Urinary bladder (tissue), 3 donors: ENCODE measurements at regions not wholly inside any gene's neighbourhood (a gene's known extent, or its start where the extent isn't known, plus 50 kb on each side); places are given as distances from the start of the nearest gene placed in this dataset.
"Not testable (repeated sequence)": the region's sequence is repeated elsewhere in the genome, so short reads cannot be mapped to it uniquely, and the experiment has no call there.

ENCODE experiments used
- DNase-seq: peaks from one replicate; pipeline ENCODE4 v3.0.0-alpha.2; 2015; ENCODE audit errors: extremely low spot score
- H3K27ac ChIP-seq: one replicate; pipeline ENCODE4 v1.5.1; 2013; ENCODE audit warnings: low read depth, mild to moderate bottlenecking, moderate library complexity
- H3K36me3 ChIP-seq: one replicate; pipeline ENCODE4 v1.6.1; 2013; ENCODE audit warnings: mild to moderate bottlenecking, moderate library complexity; ENCODE audit not compliant: insufficient read depth
- H3K4me1 ChIP-seq: one replicate; pipeline ENCODE4 v1.6.1; 2013; ENCODE audit warnings: mild to moderate bottlenecking, moderate library complexity; ENCODE audit not compliant: insufficient read depth
- H3K4me3 ChIP-seq: one replicate; pipeline ENCODE4 v1.5.1; 2013; ENCODE audit warnings: low read depth, low read length
- WGBS: extraction: QIAGEN DNeasy Blood & Tissue Kit; methylation state at CpG from one replicate; pipeline ENCODE4 v1.1.7; 2013; 5-methylcytosine and 5-hydroxymethylcytosine counted together
- donor health status: healthy with polysubstance abuse.
- donor health status: healthy.

GRCh38 chr2:216942465-216942864, 82.6 kb upstream of the TNP1 start:
- no peak overlapping the region for H3K4me3 ChIP-seq
- no peaks in the 10 kb centered on the region for H3K4me1 ChIP-seq
- no peaks in the 10 kb centered on the region for H3K36me3 ChIP-seq
- DNase-seq = no peak
- no peak overlapping the region for H3K27ac ChIP-seq
- 94% methylated on average over 3 of the region's 3 CpGs for WGBS

GRCh38 chr2:216942016-216942415, 82.2 kb upstream of the TNP1 start:
- H3K36me3 ChIP-seq = no peaks in the 10 kb centered on the region
- no peaks in the 10 kb centered on the region for H3K4me1 ChIP-seq
- no peak overlapping the region for H3K4me3 ChIP-seq
- no peak for DNase-seq
- 95% methylated on average over 5 of the region's 5 CpGs for WGBS
- H3K27ac ChIP-seq = no peak overlapping the region

- DNase-seq = no peak
- Histone ChIP-seq H3K4me3 (no peak overlapping the region), H3K36me3 (no peaks in the 10 kb centered on the region), H3K4me1 (no peaks in the 10 kb centered on the region), H3K27ac (no peak overlapping the region)
- WGBS = 44% methylated on average over 5 of the region's 5 CpGs
These were observed 77.1 kb upstream of the TNP1 start for GRCh38 chr2:216936954-216937357.

DNA sequence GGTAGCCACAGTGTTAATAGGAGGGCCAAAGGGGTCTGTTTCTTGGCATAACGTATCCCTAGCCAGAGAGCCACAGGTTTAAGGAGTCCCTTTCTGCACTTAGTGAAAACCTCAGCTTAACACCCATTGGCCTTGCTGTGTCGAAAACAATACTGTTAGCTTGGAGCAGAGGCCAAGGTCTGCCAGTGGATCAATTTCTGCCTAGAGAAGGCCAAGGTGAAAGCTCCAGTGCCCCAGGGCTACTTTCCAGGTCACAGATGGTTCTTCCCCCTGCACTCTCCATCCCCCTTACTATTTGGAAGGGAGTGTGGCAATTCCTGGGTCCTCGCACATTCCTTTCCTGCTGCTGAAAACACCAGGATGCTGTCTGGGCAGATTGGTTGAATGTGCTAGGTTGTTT, 74.8 kb upstream of the TNP1 start:
- no peak overlapping the region for H3K27ac ChIP-seq
- H3K4me3 ChIP-seq = no peak overlapping the region
- DNase-seq = no peak
- H3K4me1 ChIP-seq = no peaks in the 10 kb centered on the region
- 94% methylated on average over 3 of the region's 3 CpGs for WGBS
- H3K36me3 ChIP-seq = no peaks in the 10 kb centered on the region

DNA sequence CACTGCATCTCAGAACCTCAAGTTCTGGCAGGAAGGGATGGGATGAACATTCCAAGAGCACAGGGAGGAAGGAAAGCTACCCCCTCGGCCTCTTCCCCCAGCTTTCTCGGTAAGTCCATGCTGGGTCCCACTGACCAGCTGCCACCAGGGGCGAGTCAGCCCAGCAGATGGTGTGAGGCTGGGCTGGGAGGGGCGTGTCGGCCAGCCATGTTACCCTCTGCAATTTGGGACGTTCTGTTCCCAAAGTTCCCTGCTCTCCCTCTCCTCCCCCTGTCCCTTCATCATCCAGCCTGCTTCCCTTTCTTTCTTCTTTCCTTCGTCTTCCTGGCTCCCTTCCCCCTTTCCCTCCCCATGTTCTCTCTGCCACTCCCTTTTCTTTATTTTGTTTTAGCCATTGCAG, 74.3 kb upstream of the TNP1 start:
- Histone ChIP-seq H3K36me3 (no peaks in the 10 kb centered on the region), H3K4me1 (no peaks in the 10 kb centered on the region), H3K4me3 (no peak overlapping the region), H3K27ac (no peak overlapping the region)
- DNase-seq = no peak
- WGBS = 88% methylated on average over 7 of the region's 7 CpGs

GRCh38 chr2:216932863-216933548, 73.1 kb upstream of the TNP1 start:
- DNase-seq = no peak
- no peaks in the 10 kb centered on the region for H3K36me3 ChIP-seq
- no peak overlapping the region for H3K4me3 ChIP-seq
- WGBS = 87% methylated on average over 12 of the region's 12 CpGs
- H3K27ac ChIP-seq = no peak overlapping the region
- no peaks in the 10 kb centered on the region for H3K4me1 ChIP-seq

- DNase-seq = no peak
- 97% methylated on average over 2 of the region's 2 CpGs for WGBS
- Histone ChIP-seq H3K4me3 (no peak overlapping the region), H3K36me3 (no peaks in the 10 kb centered on the region), H3K27ac (no peak overlapping the region), H3K4me1 (no peaks in the 10 kb centered on the region)
These were observed 72.4 kb upstream of the TNP1 start for GRCh38 chr2:216932113-216932862.

DNA sequence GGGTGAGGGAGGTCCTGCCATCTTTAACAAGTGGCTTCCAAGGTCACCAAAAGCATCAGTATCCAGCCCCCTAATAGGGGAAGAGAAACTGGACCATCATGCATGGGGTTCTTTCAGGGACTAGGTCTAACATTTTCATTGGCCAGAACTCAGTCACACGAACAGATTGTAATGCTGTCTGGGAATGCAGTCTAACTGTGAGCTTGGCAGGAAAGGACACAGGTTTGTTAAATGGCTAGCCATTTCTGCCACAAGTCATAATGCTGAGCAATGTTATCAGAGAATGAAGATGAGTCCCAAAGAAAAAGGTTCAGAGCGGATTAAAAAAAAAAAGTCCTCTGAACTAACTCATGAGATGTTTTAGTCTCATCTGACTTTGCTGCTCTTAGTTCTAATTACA, 70.9 kb upstream of the TNP1 start:
- Histone ChIP-seq H3K4me3 (no peak overlapping the region), H3K36me3 (no peaks in the 10 kb centered on the region), H3K27ac (no peak overlapping the region), H3K4me1 (no peaks in the 10 kb centered on the region)
- DNase-seq = no peak
- 95% methylated on average over 2 of the region's 2 CpGs for WGBS

DNA sequence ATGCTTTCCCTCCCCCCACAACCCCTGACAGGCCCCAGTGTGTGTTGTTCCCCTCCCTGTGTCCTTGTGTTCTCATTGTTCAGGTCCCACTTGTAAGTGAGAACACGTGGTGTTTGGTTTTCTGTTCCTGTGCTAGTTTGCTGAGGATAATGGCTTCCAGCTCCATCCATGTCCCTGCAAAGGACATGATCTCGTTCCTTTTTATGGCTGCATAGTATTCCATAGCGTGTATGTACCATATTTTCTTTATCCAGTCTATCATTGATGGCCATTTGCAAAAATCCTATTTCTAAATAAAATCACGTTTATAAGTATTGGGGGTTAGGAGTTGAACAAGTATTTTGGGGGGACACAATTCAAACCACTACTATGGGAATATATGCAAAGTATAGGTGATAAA, 69.5 kb upstream of the TNP1 start:
- H3K4me3 ChIP-seq, H3K4me1 ChIP-seq, H3K36me3 ChIP-seq, H3K27ac ChIP-seq, DNase-seq: not testable (repeated sequence)
- WGBS = 92% methylated on average over 4 of the region's 4 CpGs

DNA sequence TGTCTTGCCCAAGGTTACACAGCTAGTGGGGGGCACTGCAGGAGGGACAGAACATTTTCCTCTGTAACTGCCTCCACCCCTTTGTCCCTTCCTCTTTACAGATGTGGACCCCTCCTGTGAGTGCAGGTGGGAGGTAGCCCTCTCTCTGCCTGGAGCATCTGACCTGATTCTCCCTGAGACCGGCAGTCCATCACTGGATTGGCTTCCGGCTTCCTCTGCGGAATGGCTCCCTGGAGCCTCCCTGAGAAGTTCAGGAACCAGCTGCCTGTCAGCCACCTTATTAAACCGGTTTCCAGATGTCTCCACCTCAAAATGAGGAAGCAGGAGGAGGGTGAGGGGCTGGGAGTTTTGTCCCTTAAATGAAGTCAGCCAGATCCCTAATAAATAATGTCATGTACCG, 67.3 kb upstream of the TNP1 start:
- no peak for DNase-seq
- no peak overlapping the region for H3K4me3 ChIP-seq

GRCh38 chr2:216925636-216926366, 65.9 kb upstream of the TNP1 start:
- Histone ChIP-seq H3K36me3 (no peaks in the 10 kb centered on the region), H3K27ac (no peak overlapping the region), H3K4me3 (no peak overlapping the region), H3K4me1 (no peaks in the 10 kb centered on the region)
- no peak for DNase-seq
- 84% methylated on average over 6 of the region's 6 CpGs for WGBS

More for the DNA sequence above, 67.3 kb upstream of the TNP1 start:
- H3K27ac ChIP-seq = no peak overlapping the region
- WGBS = 74% methylated on average over 5 of the region's 5 CpGs
- H3K4me1 ChIP-seq = no peaks in the 10 kb centered on the region
- no peaks in the 10 kb centered on the region for H3K36me3 ChIP-seq

DNA sequence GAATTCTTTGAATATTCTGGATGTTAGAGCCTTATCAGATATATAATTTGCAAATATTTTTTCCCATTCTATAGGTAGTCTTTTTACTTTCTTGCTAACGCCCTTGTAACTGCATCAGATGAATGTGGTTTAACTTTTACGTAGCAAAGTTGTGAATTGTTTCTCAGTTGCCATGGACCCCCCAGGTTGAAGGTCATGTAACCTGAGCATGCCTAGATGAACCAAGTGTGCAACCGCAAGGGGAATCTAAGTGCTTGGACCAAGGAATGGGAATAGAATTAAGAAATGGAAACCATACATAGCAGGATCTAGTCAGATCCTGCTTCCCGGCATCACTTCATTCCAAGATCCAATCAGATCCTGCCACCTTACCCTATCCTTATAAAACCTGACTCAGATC, 65.1 kb upstream of the TNP1 start:
- WGBS = 97% methylated on average over 4 of the region's 4 CpGs
- no peak overlapping the region for H3K27ac ChIP-seq
- H3K4me1 ChIP-seq = no peaks in the 10 kb centered on the region
- no peak for DNase-seq
- no peaks in the 10 kb centered on the region for H3K36me3 ChIP-seq
- H3K4me3 ChIP-seq = no peak overlapping the region

- DNase-seq = no peak
- Histone ChIP-seq H3K36me3 (no peaks in the 10 kb centered on the region), H3K27ac (no peak overlapping the region), H3K4me3 (no peak overlapping the region), H3K4me1 (no peaks in the 10 kb centered on the region)
- 95% methylated on average over 3 of the region's 3 CpGs for WGBS
These were observed 63.8 kb upstream of the TNP1 start for GRCh38 chr2:216923706-216924105.
